A204.1 (cell line): ENCODE measurements at regions not wholly inside any gene's neighbourhood (a gene's known extent, or its start where the extent isn't known, plus 50 kb on each side); places are given as distances from the start of the nearest gene placed in this dataset.
"Not testable (repeated sequence)": the region's sequence is repeated elsewhere in the genome, so short reads cannot be mapped to it uniquely, and the experiment has no call there.

ENCODE experiments used
- FAIRE-seq: peaks from 2 replicates; lab custom pipeline; 2012; peaks lifted over from hg19 to GRCh38; lab: Jason Lieb, UNC

DNA sequence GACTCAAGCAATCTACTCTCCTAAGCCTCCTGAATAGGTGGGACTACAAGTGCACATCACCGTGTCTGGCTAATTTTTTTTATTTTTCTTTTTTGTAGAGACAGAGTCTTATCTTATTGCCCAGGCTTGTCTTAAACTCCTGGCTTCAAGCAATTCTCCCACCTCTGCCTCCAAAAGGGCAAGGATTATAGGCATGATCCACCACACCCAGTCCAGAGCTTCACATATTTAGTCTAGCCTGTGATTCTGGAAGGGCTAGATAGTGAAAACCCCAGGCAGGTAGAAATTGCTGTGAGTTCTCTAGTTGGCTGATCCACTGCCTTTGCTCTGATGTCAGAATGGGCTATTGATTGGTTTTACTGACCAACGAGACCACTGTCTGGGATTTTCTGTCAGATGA lies 854.6 kb upstream of the MIR17HG start:
- FAIRE-seq = no peak

DNA sequence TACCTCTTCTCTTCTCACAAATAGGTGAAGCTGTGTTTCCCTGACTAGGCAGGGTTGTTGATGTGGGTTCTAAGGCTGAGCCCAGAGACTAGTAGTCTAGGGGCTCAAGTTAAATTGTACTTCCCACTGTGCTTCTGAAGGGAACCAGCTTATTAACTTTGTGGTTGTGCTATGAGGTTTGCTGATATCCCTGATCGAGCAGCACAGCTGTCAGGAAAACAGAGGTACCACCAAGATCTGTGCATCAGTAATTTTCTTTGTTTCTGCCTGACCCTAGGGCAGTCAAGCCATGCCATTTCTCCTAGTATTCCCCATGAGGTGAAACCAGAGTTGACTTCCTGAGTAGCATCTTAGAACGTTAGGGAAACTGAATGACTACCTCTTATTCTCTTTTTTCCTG lies 853.8 kb upstream of the MIR17HG start:
- FAIRE-seq = no peak

DNA sequence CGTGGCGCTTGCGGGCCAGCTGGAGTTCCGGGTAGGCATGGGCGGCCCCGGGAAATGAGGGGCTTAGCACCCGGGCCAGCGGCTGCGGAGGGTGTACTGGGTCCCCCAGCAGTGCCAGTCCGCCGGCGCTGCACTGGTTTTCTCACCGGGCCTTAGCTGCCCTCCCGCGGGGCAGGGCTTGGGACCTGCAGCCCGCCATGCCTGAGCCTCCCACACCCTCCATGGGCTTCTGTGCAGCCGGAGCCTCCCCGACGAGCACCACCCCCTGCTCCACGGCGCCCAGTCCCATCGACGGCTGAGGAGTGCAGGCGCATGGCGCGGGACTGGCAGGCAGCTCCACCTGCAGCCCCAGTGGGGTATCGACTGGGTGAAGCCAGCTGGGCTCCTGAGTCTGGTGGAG lies 852.6 kb upstream of the MIR17HG start:
- FAIRE-seq = not testable (repeated sequence)

DNA sequence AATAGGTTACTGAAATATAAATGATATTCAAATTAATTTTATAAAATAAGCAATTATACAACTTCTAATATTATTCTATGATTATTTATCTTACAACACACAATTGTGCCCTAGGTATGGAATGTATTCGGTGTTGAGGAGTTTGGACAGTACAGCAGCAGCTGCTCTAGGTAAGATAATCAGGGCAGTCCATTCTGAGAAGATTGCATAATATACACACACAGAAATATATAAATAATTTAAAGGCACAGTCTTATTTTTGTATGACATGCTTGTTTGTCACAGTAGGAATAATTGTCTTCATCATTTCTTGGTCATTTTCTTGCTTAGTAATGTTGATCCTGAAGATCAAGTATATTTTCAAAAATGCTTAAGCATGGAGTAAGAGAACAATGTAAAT lies 849.4 kb upstream of the MIR17HG start:
- FAIRE-seq = no peak

DNA sequence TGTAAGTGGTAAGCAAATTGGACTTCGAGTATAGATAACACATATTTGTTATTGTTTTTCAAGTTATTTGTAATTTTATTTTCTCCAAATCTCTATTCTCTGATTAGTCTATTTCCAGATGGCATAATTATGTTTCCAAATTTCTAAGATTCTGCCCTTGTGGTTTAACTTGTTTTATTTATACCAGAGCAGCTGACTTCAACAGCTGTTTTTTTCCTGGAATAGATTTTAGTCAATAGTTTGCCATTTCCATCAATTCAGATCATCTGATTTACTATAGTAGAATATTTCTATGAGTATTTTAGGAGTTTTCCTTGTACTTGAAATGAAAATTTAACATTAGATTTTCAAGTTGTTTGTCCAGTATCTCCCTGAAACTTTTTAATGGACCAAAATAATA lies 848.7 kb upstream of the MIR17HG start:
- FAIRE-seq = no peak

DNA sequence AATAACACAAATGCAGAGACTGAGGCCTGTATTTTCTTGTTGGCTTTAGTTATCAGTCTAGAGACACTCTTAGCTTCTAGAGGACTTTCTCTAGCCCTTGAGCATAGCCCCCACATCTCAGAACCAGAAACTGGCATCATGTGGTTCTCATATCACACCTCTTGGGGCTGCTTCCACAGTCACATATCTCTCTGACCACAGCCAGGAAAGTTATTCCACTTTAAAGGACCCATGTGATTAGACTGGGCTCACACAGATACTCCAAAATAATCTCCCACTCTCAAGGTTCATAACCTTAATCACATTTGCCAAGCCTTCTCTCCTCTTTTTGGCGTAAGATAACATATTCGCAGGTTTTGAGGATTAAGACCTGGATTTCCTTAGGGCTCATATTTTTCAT lies 846.9 kb upstream of the MIR17HG start:
- no peak for FAIRE-seq

DNA sequence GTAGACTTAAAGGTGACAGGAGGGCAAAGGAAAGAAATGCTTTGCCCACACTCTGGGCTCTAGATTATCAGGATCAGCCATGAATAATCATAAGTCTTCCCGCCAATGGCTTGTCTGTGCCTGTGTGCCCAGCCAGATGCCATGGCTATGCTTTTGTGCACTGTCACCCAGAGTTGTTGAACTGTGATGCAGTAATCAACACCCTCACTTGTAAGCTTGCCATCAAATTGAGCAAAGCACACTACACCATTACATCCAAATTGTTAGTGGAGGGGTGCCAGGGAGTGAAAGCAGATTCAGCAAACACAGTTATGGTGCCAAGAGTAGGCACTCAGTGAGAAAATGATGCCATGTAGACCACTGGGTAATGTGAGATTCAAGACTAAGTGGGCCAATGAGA lies 845.3 kb upstream of the MIR17HG start:
- FAIRE-seq = no peak

DNA sequence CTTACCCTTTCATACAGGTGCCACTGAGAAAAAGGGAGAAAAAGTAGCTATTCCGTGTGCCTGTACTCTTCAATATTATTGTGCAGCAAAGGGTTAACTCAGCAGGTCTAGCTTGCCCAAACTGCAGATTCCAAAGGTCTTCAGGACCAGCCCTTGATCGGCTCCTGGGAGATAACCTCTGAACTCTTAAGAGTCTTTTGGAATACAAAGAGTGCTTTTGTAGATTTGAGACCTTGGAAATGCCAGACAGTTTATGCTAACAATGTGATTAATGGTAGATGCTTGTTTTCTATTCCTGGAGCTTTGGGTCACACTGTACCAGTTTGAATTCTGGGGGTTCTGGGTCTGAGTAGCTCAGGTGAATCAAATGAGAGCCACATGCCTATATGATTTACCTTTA lies 844.7 kb upstream of the MIR17HG start:
- no peak for FAIRE-seq

DNA sequence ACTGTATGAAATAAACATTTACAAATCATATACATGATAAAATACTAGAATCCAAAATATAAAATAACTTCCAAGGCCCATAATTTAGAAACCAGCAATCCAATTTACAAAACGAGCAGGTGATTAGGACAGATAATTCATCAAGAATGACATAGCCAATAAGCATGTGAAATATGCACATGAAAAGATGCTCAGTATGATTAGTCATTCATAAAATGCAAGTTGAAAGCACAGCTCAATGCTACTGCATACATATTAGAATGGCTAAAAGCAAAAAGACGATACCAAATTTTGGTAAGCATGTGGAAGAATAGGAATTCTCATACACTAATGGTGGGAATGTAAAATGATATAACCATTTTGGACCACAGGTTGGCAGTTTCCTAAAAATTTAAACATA lies 837.2 kb upstream of the MIR17HG start:
- FAIRE-seq = no peak

DNA sequence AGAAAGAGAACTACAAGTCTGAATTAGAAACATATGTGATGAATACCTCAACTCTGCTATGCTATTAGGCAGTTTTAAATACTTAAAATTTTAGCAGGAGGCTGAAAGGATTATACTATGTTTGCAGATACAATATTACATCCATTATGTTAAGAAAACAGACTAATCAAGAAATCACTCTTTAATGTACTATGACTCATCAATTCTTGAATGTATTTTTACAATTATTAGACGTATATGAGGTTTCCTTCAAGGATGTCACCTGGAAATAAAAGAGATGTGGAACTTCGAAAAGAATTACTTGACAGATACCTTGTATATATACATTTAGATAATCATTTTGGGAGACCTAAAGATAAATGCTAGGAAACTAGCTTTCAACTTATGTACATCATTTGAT lies 835.6 kb upstream of the MIR17HG start:
- no peak for FAIRE-seq

DNA sequence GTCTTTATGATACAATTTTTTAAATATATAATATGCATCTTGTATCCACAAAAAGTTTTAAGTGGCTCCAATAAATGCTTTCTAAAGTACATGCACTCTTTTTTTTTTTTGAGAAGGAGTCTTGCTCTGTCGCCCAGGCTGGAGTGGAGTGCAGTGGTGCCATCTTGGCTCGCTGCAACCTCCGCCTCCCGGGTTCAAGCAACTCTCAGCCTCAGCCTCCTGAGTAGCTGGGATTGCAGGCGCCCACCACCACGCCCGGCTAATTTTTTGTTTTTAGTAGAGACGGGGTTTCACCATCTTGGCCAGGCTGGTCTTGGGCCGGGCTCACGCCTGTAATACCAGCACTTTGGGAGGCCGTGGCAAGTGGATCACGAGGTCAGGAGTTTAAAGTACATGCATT lies 832.8 kb upstream of the MIR17HG start:
- not testable (repeated sequence) for FAIRE-seq

DNA sequence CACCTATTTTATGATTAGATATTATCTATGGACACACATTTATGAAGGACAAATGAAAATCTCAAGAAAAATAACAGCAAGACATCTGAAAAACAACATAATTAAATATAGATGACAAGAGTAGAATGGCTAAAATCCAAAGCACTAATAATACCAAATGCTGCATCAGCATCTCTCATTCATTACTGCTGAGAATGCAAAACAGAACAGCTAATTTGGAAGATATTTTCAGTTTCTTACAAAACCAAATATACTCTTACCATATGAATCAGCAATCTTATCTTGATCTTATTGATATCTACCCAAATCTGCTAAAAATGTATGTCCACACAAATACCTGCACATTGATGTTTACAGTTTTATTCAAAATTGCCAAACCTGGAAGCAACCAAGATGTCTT lies 829.1 kb upstream of the MIR17HG start:
- no peak for FAIRE-seq

DNA sequence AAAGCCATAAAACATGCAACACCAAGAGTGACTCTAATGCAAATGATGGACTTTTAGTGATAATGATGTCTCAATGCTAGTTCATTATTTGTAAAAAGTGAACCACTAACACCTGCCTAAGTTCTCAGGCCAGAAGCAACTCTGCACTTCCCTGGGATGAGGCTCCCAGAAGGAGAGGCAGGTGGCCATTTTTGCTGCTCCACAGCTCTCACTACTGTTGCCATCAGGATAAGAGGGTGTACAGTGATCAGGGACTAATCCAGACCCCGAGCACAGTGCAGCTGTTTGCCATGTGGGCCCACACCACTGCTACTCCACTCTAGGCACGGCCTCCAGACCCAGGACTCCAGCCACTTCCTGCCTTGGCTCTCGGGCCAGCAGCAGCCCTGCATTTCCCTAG lies 828.3 kb upstream of the MIR17HG start:
- FAIRE-seq = no peak

DNA sequence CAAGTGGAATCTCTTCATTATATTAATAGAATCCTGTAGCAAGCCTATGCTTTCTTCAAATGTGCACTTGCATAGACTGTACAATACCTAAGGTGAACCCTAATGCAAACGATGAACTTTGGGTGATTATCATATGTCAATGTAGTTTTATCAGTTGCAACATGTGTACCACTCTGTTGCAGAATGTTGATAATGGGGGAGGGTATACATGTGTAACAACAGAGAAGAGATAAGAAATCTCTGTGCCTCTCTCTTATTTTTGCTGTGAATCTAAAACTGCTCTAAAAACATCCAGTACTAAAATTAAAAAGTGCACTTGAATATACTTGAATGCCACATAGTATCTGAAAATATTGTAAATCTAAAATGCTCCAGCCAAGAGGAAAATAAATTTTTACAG lies 820.8 kb upstream of the MIR17HG start:
- FAIRE-seq = no peak

DNA sequence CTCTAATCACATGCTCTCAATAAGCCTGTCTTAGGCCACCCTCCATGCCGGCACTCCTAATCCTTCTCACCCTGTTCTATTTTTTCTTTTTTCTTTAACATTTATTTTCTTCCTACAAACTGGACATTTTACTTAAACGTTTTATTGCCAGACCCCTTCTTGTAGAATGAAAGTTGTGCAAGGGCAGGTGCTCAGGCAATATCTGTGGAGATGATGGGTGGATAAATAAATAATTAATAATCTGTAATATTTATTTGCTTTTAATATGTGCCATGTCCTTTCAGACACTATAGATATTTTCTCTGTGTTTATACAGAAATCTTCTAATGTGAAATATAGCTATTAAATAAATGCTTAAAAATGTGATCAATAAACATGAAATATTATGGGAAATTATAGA lies 815.7 kb upstream of the MIR17HG start:
- FAIRE-seq = no peak

DNA sequence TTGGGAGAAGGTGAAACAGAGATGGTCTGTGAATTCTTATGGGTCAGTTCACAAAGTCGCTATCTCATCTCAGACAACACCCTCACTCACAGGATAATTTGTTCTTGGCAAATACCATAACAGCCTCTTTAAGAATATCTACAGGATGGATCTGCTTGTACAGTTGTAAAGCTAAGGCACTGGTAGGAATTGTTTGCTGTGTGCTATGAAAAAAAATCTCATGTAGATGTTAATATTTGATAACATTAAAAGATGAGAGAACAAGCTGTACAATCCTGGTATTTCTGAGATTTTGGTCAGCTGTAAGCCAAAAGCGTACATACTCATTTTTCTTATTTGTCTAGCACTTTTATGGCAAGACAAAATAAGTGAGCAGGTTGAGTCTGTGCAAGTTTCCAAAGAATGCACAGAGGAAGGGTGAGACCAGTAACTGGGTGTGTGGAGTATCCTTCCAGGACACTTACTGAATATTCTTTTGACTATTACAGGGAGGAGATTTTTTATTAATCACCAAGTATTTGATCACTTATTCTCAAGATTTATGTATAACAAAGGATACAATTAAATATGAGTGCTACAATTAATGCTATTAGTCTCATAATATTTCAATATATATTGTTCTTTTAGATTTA lies 814.5 kb upstream of the MIR17HG start:
- FAIRE-seq = no peak

DNA sequence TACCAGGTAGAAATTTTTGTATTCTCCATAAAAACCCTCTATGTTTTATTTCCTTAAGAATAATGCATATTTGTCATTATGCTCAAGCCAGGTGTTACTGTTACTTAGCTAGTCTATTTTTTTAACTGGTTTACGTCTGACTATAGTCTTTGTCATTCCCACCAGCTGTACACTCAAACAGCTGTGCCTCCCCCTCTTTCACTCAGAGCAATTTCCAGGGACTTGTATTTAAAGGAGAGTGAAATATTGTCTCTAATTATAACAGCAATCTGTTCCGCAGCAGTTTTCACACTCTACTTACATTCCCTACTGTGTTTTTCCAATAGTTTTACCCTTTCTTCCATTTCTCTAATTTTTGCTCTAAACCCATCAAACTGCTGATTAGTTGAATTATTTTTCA lies 813.6 kb upstream of the MIR17HG start:
- FAIRE-seq = no peak

DNA sequence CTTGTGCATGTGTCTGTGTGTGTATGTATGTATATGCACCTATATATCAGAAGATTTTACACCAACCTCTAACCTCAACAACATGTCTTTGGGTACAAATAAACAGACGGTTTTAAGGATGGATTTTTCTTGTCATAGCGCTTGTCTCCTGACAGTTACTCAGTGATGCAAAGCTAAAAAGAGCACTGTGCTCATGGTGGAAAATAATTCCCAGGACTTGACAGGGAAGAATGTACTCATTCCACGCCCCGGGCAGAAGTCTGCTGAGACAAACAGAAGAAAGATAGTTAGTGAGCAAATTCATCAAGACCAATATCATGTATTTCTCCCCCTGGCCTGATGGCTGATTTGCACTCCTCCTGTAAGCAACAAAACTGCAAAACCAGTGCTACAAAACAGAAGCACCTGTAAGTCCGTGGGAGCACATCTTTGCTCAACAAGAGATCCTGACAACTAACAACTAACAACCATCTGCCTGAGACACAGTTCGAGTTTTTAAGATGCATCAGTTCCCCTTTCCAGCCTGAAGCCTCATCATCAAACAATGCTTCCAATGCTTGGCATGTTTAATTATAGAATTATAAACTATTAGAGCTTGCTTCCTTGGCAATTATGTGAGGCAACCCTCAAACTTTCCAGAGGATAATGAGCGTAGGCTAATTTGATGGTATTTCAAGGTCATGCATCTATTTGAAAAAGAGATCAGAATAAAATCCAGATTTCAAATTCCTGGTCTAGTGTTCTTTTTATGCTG lies 812.7 kb upstream of the MIR17HG start:
- FAIRE-seq = no peak

DNA sequence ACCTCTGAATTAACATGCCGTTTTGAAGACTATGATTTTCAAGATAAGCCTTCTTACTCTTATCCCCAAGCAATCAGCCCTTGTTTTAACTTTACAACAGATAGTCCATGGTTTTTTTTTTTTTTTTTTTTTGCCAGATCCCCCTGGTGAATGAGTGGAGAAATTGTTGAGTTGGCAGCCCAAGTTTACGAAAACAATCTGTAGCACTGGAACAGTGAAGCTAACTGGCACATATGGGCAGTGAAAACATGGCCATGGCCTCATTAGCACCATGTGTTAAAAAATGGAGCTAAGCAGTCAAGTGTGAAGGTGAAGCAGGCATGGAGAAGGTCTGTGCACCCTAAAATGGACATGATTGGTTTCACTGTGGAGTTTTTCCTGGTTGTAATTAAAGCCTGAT lies 812.1 kb upstream of the MIR17HG start:
- FAIRE-seq = no peak

DNA sequence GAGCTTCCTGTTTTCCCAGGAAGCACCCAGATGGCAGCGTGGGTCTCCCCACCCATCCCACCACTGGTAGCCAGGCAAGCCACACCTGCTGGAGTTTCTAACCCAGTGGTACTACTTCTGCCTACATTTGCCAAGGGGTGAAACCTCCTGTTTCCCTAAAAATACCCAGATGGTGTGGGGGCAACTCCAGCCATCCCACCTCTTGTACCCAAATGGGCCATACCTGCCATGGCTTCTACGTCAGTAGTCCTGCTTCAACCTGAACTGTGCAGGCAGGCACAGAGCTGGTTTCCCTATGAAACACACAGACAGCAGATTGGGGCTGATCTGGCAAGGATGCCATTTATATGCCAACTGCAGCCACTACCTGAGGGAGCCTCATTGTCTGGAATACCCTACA lies 809.4 kb upstream of the MIR17HG start:
- FAIRE-seq = no peak

DNA sequence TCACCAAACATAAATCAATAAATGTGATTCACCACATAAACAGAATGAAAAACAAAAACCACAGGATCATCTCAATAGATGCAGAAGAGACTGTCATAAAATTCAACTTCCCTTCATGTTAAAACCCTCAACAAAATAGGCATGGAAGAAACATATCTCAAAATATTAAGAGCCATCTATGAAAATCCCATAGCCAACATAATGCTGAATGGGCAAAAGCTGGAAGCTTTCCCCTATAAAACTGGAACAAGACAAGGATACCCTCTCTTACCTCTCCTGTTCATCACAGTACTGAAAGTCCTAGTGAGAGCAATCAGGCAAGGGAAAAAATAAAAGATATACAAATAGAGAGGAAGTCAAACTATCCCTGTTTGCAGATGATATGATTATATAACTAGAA lies 806.1 kb upstream of the MIR17HG start:
- no peak for FAIRE-seq

DNA sequence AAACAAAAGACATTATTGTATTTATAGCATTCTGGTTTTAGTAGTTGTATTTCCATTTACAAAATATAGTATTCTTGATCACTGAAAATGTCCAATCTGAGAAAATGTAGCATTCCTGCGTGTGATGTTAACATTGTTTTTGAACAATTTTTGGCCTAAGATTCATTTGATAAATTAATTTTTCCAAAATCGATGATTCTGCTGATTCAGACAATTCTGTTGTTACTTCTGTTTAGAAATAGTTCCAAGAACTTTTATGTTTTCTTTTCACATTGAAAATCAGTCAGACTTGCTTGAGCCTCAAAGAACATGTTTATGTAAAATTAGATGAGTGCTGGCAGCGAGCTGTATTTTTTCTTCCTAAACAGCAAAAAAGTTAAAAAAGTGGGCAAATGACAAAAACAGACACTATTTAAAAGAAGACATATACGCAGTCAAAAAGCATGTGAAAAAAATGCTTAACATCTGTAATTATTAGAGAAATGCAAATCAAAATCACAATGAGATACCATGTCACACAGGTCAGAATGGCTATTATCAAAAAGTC lies 804.5 kb upstream of the MIR17HG start:
- no peak for FAIRE-seq

DNA sequence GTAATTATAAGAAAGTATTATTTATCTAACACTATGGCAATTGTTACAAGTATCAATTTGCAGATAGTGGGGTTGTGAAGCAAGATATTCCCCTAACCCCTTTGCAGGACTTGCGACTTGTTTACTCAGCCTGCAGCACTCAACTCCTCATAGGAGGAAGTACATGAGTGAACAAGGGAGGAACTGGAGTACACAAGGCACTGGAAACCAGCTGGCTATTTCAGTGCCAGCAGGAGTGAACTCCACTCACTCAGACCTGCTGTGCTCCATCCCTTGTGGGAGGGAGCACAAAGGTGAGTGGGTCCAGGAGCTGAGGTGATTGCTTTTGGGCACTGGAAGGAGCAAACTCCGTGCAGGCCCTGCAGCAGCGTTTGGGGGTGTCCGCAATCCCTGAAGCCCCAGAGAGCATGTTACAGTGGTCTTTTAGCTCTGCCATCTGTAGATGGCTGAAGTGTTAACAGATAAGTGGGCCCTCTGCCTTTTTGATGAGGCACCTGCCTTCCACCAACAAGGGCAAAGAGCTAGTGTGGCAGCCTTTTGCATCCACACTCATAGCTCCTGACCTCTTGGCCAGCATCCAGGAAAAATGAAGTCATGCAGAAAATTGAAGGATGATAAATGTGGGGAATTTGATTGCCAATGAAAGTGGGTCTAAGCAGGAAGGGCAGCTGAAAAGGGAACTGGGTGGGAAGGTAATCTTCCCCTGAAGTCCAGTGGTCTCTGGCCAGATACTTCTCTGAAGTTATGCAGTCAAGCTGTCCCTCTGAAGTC lies 802.2 kb upstream of the MIR17HG start:
- no peak for FAIRE-seq
